ENCODE measurements at regions not wholly inside any gene's neighbourhood (a gene's known extent, or its start where the extent isn't known, plus 50 kb on each side); places are given as distances from the start of the nearest gene placed in this dataset.

GRCh38 chr10:31741473-31741872 is 187.2 kb downstream of the ARHGAP12 start:
- TF ChIP-seq POLR2A (IDR thresholded peaks at IDR 0.05) (no peak), CTCF (IDR thresholded peaks at IDR 0.05) (no peak), POLR2AphosphoS5 (IDR thresholded peaks at IDR 0.05) (no peak)
